Common myeloid progenitor, CD34-positive (primary cell): ENCODE measurements at regions not wholly inside any gene's neighbourhood (a gene's known extent, or its start where the extent isn't known, plus 50 kb on each side); places are given as distances from the start of the nearest gene placed in this dataset.

Experiments used
- CTCF ChIA-PET: fragments of 350-600 bp; sonication (Branson Sonifier 250); formaldehyde crosslinking; loops from one replicate; lab custom pipeline; 2021; ENCODE audit warnings: antibody characterized with exemption; lab: Charles Lee
- POLR2A ChIA-PET: fragments of 350-600 bp; sonication (Branson Sonifier 250); formaldehyde crosslinking; loops from one replicate; lab custom pipeline; 2021; ENCODE audit warnings: antibody characterized with exemption; lab: Charles Lee
- DNase-seq, 3 donors: peaks; one replicate each; pipeline versions ENCODE4 v3.0.0 to v3.0.0-alpha.2; 2013
- H3K27ac ChIP-seq, 2 experiments: 1 replicate in 1 of 2; 2 replicates in 1 of 2; pipeline ENCODE4 v1.7.0; 2013; ENCODE audit warnings: inconsistent platforms in 2 of 2, low read length in 2 of 2, mild to moderate bottlenecking in 2 of 2, low read depth in 1 of 2, moderate library complexity in 1 of 2; ENCODE audit not compliant: severe bottlenecking in 2 of 2, insufficient read depth in 1 of 2, poor library complexity in 1 of 2
- H3K27me3 ChIP-seq, 5 experiments: replicated peaks in 2 of 5; 1 replicate in 3 of 5; 2 replicates in 2 of 5; pipeline versions ENCODE4 v1.6.1 to v1.7.0; 2013; ENCODE audit warnings: low read length in 4 of 5, mild to moderate bottlenecking in 2 of 5, moderate library complexity in 2 of 5, inconsistent platforms in 1 of 5; ENCODE audit not compliant: insufficient read depth in 5 of 5, control insufficient read depth in 4 of 5
- H3K36me3 ChIP-seq, 4 experiments: 1 replicate in 2 of 4; 2 replicates in 2 of 4; pipeline versions ENCODE4 v1.6.1 to v1.7.0; 2013; ENCODE audit warnings: low read length in 3 of 4, control low read depth in 1 of 4, mild to moderate bottlenecking in 1 of 4; ENCODE audit not compliant: control insufficient read depth in 4 of 4, insufficient read depth in 4 of 4
- H3K4me1 ChIP-seq, 4 experiments: 1 replicate in 3 of 4; 2 replicates in 1 of 4; pipeline versions ENCODE4 v1.6.1 to v1.7.1; 2013; ENCODE audit warnings: low read length in 3 of 4, mild to moderate bottlenecking in 3 of 4, control low read depth in 1 of 4, inconsistent platforms in 1 of 4, moderate library complexity in 1 of 4; ENCODE audit not compliant: control insufficient read depth in 4 of 4, insufficient read depth in 4 of 4; ENCODE audit errors: control extremely low read depth in 1 of 4
- H3K4me3 ChIP-seq, 7 experiments: 1 replicate in 4 of 7; 2 replicates in 3 of 7; pipeline versions ENCODE4 v1.5.1 to v1.7.0; 2013; ENCODE audit warnings: mild to moderate bottlenecking in 7 of 7, low read length in 6 of 7, moderate library complexity in 6 of 7, inconsistent platforms in 2 of 7, low read depth in 2 of 7, control low read depth in 1 of 7; ENCODE audit not compliant: insufficient read depth in 4 of 7, control insufficient read depth in 1 of 7; ENCODE audit errors: extremely low read depth in 1 of 7
- H3K9me3 ChIP-seq, 5 experiments: 1 replicate in 4 of 5; 2 replicates in 1 of 5; pipeline versions ENCODE4 v1.6.1 to v1.7.1; 2013; ENCODE audit warnings: low read length in 4 of 5, mild to moderate bottlenecking in 2 of 5, inconsistent platforms in 1 of 5, low read depth in 1 of 5, moderate library complexity in 1 of 5; ENCODE audit not compliant: control insufficient read depth in 4 of 5, insufficient read depth in 2 of 5; ENCODE audit errors: control extremely low read depth in 1 of 5
- WGBS: methylation state at CpG from one replicate; pipeline ENCODE4 v1.1.5; 2013; ENCODE audit not compliant: insufficient coverage; 5-methylcytosine and 5-hydroxymethylcytosine counted together

DNA sequence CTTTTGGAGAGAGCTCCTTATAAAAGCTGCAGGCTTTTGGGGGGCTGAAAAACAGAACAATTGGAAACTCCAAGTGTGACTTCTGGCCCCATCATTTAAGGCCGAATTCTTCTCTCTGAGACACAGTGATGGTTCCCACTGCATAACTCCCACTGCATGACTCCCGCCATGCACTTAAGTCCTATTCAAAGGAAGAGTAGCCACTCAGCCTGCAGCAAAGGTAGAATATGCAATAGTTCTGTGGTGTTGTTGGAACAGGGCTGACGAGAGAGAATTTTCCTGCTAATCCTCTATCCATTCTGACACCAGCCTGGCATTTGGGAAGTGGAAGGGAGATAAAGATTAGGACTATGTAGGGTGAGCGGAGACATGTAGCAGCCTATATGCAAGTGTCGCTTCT, 185.6 kb upstream of the ZNF462 start:
- DNase-seq: no peak
- no peak overlapping the region for H3K27ac ChIP-seq
- H3K9me3 ChIP-seq: no peaks in the 10 kb centered on the region
- H3K4me1 ChIP-seq: no peaks in the 10 kb centered on the region
- no peaks in the 10 kb centered on the region for H3K27me3 ChIP-seq
- no peaks in the 10 kb centered on the region for H3K36me3 ChIP-seq
- CTCF ChIA-PET: no interaction called here
- no peak overlapping the region for H3K4me3 ChIP-seq
- 100% methylated on average over 1 of the region's 5 CpGs for WGBS
- POLR2A ChIA-PET: no interaction called here

DNA sequence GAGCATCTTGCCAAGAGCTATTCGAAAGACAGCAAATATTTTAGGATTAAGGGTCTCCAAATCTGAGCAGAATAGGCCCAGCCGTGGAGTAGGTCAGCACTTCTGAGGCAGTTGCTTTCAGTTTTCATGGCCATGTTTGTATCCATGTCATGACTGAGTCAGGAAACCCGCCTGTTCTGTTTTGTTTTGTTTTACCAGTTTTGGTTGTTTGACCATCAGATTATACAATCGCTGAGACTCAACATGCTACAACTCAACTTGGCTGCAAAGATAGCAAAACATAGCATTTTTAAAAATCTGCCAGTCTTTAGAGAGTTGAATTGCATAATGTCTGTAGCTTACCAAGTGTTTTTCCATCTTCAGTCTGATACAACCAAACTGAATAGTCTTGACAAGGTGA, 185.1 kb upstream of the ZNF462 start:
- Histone ChIP-seq H3K27ac (no peak overlapping the region), H3K27me3 (no peaks in the 10 kb centered on the region), H3K4me1 (no peaks in the 10 kb centered on the region), H3K9me3 (no peaks in the 10 kb centered on the region), H3K4me3 (no peak overlapping the region), H3K36me3 (no peaks in the 10 kb centered on the region)
- WGBS: 85% methylated on average over 3 of the region's 4 CpGs
- DNase-seq: no peak
- ChIA-PET POLR2A (no interaction called here), CTCF (no interaction called here)

DNA sequence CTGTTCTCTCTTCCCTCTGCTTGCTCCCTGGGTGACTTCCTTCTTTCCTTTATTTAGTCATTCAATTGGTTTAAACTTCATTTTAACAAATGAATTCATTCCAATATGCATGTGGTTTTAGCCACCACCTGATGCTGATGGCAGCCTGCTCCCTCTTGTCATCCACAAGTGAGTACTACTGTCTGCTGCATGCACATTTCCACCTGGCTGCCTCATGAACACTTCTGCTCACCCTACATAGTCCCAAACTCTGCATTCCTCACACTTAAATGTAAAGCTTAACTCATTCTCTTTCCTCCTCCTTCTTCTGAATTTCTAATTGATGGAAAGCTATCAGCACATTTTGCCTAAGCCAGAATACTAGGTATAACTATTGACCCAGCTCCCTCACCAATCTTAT, 184.7 kb upstream of the ZNF462 start:
- Histone ChIP-seq H3K27ac (no peak overlapping the region), H3K27me3 (no peaks in the 10 kb centered on the region), H3K4me1 (no peaks in the 10 kb centered on the region), H3K4me3 (no peak overlapping the region), H3K36me3 (no peaks in the 10 kb centered on the region), H3K9me3 (no peaks in the 10 kb centered on the region)
- CTCF ChIA-PET: no interaction called here
- POLR2A ChIA-PET: interaction anchor here (0.6 to 0.9 kb wide), 2 partner anchors 241 to 366 kb away, joined by 3 read pairs; no protein-coding TSS in a partner anchor
- no peak for DNase-seq

DNA sequence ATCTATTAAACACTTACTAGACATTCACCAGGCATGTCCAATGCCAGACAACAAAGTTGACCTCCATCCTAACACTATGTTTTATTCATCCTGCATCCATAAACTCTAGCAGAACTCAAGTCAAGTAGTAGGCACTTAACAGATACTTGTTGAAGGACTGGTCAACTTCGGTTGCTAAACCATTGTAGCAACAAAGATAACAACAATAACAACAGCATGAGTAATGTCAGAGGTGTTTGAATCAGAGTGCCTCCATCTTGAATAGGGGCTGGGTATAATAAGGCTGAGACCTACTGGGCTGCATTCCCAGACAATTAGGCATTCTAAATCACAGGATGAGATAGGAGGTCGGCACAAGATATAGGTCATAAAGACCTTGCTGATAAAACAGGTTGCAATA, 180.5 kb upstream of the ZNF462 start:
- H3K9me3 ChIP-seq: no peaks in the 10 kb centered on the region
- H3K4me1 ChIP-seq: no peaks in the 10 kb centered on the region
- ChIA-PET POLR2A (no interaction called here), CTCF (no interaction called here)
- no peaks in the 10 kb centered on the region for H3K36me3 ChIP-seq
- no peak overlapping the region for H3K27ac ChIP-seq
- no peak overlapping the region for H3K4me3 ChIP-seq
- 100% methylated on average over 1 of the region's 2 CpGs for WGBS
- H3K27me3 ChIP-seq: no peaks in the 10 kb centered on the region
- no peak for DNase-seq

DNA sequence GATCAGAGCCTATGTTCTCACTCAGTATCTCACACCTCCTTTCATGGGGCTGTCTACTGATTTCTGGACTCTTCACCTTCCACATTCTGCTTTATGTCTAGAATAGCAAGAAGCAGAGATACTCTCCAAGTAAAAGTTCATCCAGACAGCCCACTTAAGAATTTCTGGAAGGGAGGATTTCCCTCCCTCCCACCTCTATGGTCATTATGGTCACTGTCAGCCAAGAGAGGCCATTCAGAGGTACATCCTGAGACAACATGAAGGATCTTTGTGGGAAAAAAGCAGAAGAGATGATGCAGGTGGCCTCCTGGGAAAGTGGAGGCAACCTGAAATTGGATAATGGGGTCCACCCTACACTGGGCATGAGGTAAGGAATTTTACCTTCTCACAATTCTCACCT, 179.5 kb upstream of the ZNF462 start:
- no peak overlapping the region for H3K4me3 ChIP-seq
- ChIA-PET POLR2A (no interaction called here), CTCF (no interaction called here)
- no peaks in the 10 kb centered on the region for H3K27me3 ChIP-seq
- no peaks in the 10 kb centered on the region for H3K9me3 ChIP-seq
- no peak for DNase-seq
- H3K4me1 ChIP-seq: no peaks in the 10 kb centered on the region
- no peaks in the 10 kb centered on the region for H3K36me3 ChIP-seq
- H3K27ac ChIP-seq: no peak overlapping the region

DNA sequence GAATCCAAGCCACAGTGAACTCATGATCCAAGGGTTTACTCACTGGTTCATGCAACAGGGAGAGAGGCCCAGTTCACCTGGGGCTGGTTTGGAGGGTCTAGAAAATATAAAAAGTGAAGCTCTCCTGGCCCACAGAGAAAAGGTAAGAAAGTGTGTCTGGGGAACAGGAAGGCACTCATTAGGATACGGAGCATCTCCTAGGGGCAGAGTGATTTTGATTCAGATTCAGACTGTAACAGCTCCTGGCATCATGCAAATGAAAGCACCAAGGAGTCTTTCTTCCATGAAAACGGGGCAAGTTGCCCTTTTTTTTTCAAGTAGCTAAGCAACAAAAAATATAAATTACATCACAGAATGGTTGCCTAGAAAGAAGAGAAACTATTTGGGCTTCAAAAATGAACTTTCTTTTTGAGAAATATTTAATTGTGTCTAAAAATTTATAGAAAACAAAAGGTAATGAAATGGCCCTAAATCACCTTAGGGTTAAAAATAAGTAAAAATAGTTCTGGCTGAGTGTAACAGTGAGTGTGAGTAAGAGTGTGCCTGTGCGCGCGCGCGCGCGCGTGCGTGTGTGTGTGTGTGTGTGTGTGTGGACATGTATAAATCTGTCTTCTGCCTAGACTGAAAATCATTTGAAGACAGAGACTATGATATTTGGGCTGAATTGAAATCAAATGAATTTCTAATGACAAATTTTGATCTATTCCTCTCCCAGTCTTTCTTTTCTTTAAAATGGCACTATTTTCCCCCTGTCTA, 177.8 kb upstream of the ZNF462 start:
- POLR2A ChIA-PET: no interaction called here

DNA sequence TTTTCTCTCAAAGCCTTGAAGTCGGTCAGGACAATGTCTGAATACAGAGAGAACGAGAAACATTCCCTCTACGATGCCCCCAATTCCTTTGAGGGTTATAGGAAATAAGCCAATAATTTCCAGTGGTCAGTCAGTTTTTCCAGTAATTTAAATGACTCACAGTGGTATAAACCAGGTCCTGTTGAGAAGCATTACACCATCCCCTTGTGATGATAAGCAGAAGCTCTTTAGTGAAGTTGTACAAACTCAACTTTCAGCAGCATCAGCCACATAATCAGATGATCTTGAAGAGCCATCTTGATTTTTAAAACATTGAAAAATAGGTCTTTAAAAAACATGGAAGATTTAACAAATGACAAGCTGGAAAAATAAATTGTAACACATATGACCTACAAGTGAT, 173.9 kb upstream of the ZNF462 start:
- ChIA-PET POLR2A (no interaction called here), CTCF (no interaction called here)
- WGBS: 100% methylated on average over 3 of the region's 3 CpGs
- Histone ChIP-seq H3K4me3 (no peak overlapping the region), H3K9me3 (no peaks in the 10 kb centered on the region), H3K27ac (no peak overlapping the region), H3K36me3 (no peaks in the 10 kb centered on the region), H3K27me3 (no peaks in the 10 kb centered on the region), H3K4me1 (no peaks in the 10 kb centered on the region)
- no peak for DNase-seq

More for the DNA sequence above, 177.8 kb upstream of the ZNF462 start:
- Histone ChIP-seq H3K36me3 (no peaks in the 10 kb centered on the region), H3K4me1 (no peaks in the 10 kb centered on the region), H3K27me3 (no peaks in the 10 kb centered on the region), H3K4me3 (no peak overlapping the region), H3K9me3 (no peaks in the 10 kb centered on the region), H3K27ac (no peak overlapping the region)
- WGBS: 70% methylated on average over 10 of the region's 11 CpGs
- CTCF ChIA-PET: interaction anchor here (0.6 kb wide), 1 partner anchor 115 kb away, joined by 3 read pairs; no protein-coding TSS in a partner anchor
- DNase-seq: peak in 1 of 3 donors; percentile 1
